NB4 (cell line): ENCODE measurements at regions not wholly inside any gene's neighbourhood (a gene's known extent, or its start where the extent isn't known, plus 50 kb on each side); places are given as distances from the start of the nearest gene placed in this dataset.

ENCODE experiments used
- POLR2A ChIP-seq: IDR thresholded peaks from 2 replicates; pipeline ENCODE4 v1.6.1; 2011; ENCODE audit warnings: mild to moderate bottlenecking; ENCODE audit not compliant: insufficient read length; ENCODE audit errors: extremely low read depth
- TF ChIP-seq, protein P1 (sequence below): IDR thresholded peaks from one replicate; pipeline ENCODE4 v1.5.1; 2012; ENCODE audit warnings: low read depth, low read length

DNA sequence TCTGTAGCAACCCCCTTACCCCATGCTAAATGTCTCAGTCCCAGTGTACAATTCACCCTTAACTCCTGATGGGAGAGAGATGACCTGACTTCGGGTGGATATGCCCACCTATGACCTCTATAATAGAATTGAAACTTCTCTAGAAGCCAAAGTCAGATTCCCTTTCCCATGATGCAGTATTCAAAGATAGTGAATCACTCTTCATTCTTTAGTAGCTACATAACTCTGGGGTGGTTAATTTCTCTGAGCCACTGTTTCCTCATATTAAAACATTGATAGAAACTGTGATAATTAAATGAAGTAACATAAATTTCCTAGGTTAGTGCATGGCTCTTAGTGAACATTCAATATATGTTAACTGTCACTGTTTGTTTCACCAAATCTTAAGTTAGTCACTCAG lies 500.4 kb downstream of the COL12A1 start:
- TF ChIP-seq POLR2A, result no peak
- TF ChIP-seq, protein P1, sequence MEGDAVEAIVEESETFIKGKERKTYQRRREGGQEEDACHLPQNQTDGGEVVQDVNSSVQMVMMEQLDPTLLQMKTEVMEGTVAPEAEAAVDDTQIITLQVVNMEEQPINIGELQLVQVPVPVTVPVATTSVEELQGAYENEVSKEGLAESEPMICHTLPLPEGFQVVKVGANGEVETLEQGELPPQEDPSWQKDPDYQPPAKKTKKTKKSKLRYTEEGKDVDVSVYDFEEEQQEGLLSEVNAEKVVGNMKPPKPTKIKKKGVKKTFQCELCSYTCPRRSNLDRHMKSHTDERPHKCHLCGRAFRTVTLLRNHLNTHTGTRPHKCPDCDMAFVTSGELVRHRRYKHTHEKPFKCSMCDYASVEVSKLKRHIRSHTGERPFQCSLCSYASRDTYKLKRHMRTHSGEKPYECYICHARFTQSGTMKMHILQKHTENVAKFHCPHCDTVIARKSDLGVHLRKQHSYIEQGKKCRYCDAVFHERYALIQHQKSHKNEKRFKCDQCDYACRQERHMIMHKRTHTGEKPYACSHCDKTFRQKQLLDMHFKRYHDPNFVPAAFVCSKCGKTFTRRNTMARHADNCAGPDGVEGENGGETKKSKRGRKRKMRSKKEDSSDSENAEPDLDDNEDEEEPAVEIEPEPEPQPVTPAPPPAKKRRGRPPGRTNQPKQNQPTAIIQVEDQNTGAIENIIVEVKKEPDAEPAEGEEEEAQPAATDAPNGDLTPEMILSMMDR, result no peak
